Fibroblast of lung (primary cell): ENCODE measurements at regions not wholly inside any gene's neighbourhood (a gene's known extent, or its start where the extent isn't known, plus 50 kb on each side); places are given as distances from the start of the nearest gene placed in this dataset.

Experiments used
- DNase-seq, 2 donors: peaks; one replicate each; pipeline versions ENCODE4 v3.0.0 to v3.0.0-alpha.2; 2010; ENCODE audit warnings: low read depth in 2 of 2
- H2AFZ ChIP-seq: 2 replicates; pipeline ENCODE4 v1.5.1; 2012; ENCODE audit warnings: low read length, control low read depth, inconsistent platforms
- H3K27ac ChIP-seq: 2 replicates; pipeline ENCODE4 v1.5.1; 2011; ENCODE audit warnings: low read length, control low read depth; ENCODE audit not compliant: insufficient read depth
- H3K27me3 ChIP-seq: 2 replicates; pipeline ENCODE4 v1.5.1; 2011; ENCODE audit warnings: mild to moderate bottlenecking, low read length; ENCODE audit not compliant: control insufficient read depth, insufficient read depth
- H3K36me3 ChIP-seq: 2 replicates; pipeline ENCODE4 v1.5.1; 2011; ENCODE audit warnings: low read length; ENCODE audit not compliant: control insufficient read depth, insufficient read depth
- H3K4me1 ChIP-seq: 2 replicates; pipeline ENCODE4 v1.5.1; 2011; ENCODE audit warnings: low read length; ENCODE audit not compliant: control insufficient read depth, insufficient read depth; ENCODE audit errors: extremely low read depth
- H3K4me2 ChIP-seq: 2 replicates; pipeline ENCODE4 v1.5.1; 2011; ENCODE audit warnings: low read length, control low read depth; ENCODE audit not compliant: insufficient read depth; ENCODE audit errors: extremely low read depth
- H3K4me3 ChIP-seq, 4 experiments: fragments of 200-600 bp in 1 of 4; sonication (generic) in 1 of 4; replicated peaks in 1 of 4; 2 replicates each; pipeline ENCODE4 v1.5.1; 2011 to 2016; ENCODE audit warnings: low read length in 4 of 4, low read depth in 3 of 4, mild to moderate bottlenecking in 3 of 4, control low read depth in 2 of 4, inconsistent platforms in 1 of 4, mixed read lengths in 1 of 4; ENCODE audit not compliant: insufficient read depth in 1 of 4; ENCODE audit errors: control extremely low read depth in 1 of 4
- H3K79me2 ChIP-seq: 2 replicates; pipeline ENCODE4 v1.5.1; 2012; ENCODE audit warnings: mild to moderate bottlenecking, low read length, inconsistent platforms; ENCODE audit not compliant: control insufficient read depth, insufficient read depth
- H3K9ac ChIP-seq: 2 replicates; pipeline ENCODE4 v1.5.1; 2011; ENCODE audit warnings: mild to moderate bottlenecking, low read length, control low read depth; ENCODE audit not compliant: insufficient read depth
- H3K9me3 ChIP-seq: 2 replicates; pipeline ENCODE4 v1.5.1; 2012; ENCODE audit warnings: low read depth, low read length; ENCODE audit not compliant: control insufficient read depth, insufficient read depth
- H4K20me1 ChIP-seq: 2 replicates; pipeline ENCODE4 v1.5.1; 2011; ENCODE audit warnings: low read length; ENCODE audit not compliant: control insufficient read depth, insufficient read depth; ENCODE audit errors: extremely low read depth
- EZH2 ChIP-seq: IDR thresholded peaks from 2 replicates; pipeline ENCODE4 v1.5.1; 2012; ENCODE audit warnings: low read length, control low read depth, mild to moderate bottlenecking; ENCODE audit errors: missing control alignments
- TF ChIP-seq, protein P1 (sequence below), 2 donors: IDR thresholded peaks in 1 of 2; conservative IDR thresholded peaks in 1 of 2; 1 replicate in 1 of 2; 2 replicates in 1 of 2; pipeline ENCODE4 v1.5.1; 2011 to 2012; ENCODE audit warnings: low read length in 2 of 2, control low read depth in 1 of 2, inconsistent platforms in 1 of 2, low read depth in 1 of 2, mild to moderate bottlenecking in 1 of 2

DNA sequence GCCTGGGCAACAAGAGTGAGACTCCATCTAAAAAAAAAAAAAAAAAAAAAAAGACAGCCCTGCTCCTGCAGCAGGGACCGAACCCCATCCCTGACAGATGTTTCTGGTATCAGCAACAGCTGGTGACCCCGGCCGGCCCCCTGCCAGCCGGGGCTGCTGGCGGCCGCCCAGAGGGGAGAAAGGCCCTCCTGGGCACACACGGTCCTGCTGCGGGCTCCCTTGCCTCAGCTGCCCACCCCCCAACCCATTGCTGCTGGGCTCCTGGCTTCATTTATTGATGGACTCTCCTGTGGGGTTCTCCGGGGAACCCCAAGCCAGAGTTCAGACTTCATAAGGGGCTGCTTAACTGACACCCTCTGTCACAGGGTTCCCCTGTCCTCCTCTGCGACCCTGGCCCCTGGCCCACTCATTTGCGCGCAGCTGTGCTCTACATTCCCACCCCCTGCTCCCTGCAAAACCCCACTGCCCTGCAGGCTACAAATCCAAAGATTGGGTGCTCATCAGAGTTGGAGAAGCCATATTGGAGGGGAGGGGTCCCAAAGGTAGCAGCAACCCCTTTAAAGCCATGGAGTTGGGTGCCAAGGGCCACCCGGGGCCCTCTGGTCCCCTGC is 103.6 kb upstream of the RTL1 start:
- no peaks in the 10 kb centered on the region for H3K4me1 ChIP-seq
- no peak overlapping the region for H3K9ac ChIP-seq
- DNase-seq: no peak
- H3K79me2 ChIP-seq: no peaks in the 10 kb centered on the region
- H3K36me3 ChIP-seq: peaks cover 8% of the 10 kb centered on the region
- H3K9me3 ChIP-seq: no peaks in the 10 kb centered on the region
- no peak overlapping the region for H3K4me2 ChIP-seq
- no peak overlapping the region for H3K4me3 ChIP-seq
- no peak overlapping the region for H3K27ac ChIP-seq
- no peak overlapping the region for H2AFZ ChIP-seq
- H4K20me1 ChIP-seq: no peaks in the 10 kb centered on the region
- H3K27me3 ChIP-seq: no peaks in the 10 kb centered on the region
- no peak for TF ChIP-seq EZH2
- TF ChIP-seq, protein P1, sequence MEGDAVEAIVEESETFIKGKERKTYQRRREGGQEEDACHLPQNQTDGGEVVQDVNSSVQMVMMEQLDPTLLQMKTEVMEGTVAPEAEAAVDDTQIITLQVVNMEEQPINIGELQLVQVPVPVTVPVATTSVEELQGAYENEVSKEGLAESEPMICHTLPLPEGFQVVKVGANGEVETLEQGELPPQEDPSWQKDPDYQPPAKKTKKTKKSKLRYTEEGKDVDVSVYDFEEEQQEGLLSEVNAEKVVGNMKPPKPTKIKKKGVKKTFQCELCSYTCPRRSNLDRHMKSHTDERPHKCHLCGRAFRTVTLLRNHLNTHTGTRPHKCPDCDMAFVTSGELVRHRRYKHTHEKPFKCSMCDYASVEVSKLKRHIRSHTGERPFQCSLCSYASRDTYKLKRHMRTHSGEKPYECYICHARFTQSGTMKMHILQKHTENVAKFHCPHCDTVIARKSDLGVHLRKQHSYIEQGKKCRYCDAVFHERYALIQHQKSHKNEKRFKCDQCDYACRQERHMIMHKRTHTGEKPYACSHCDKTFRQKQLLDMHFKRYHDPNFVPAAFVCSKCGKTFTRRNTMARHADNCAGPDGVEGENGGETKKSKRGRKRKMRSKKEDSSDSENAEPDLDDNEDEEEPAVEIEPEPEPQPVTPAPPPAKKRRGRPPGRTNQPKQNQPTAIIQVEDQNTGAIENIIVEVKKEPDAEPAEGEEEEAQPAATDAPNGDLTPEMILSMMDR (conservative IDR thresholded peaks at IDR 0.05 in 1 of 2, IDR thresholded peaks at IDR 0.05 in 1 of 2; ENCODE audit: low read depth in 1 of 2, low read length in 2 of 2): no peak

DNA sequence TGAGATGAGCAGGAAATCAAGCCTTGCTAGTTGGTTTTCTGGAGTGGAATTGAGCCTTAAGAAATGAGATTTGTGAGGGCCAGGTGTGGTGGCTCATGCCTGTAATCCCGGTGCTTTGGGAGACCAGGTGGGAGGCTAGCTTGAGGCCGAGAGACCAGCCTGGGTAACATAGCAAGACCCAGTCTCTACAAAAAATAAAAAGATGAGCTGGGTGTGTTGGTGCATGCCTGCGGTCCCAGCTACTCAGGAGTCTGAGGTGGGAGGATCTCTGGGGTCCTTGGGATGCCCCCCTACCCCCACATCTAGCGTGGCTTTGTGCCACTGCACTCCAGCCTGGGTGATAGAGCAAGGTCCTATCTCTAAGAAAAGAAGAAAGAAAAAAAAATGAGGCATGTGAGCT is 104.2 kb upstream of the RTL1 start:
- H3K79me2 ChIP-seq: no peaks in the 10 kb centered on the region
- H2AFZ ChIP-seq: no peak overlapping the region
- no peak overlapping the region for H3K4me2 ChIP-seq
- no peaks in the 10 kb centered on the region for H3K4me1 ChIP-seq
- DNase-seq: no peak
- TF ChIP-seq, protein P1 (conservative IDR thresholded peaks at IDR 0.05 in 1 of 2, IDR thresholded peaks at IDR 0.05 in 1 of 2; ENCODE audit: low read depth in 1 of 2, low read length in 2 of 2): no peak
- no peak for TF ChIP-seq EZH2
- no peak overlapping the region for H3K27ac ChIP-seq
- no peaks in the 10 kb centered on the region for H4K20me1 ChIP-seq
- H3K9ac ChIP-seq: no peak overlapping the region
- H3K4me3 ChIP-seq: no peak overlapping the region
- no peaks in the 10 kb centered on the region for H3K27me3 ChIP-seq
- H3K36me3 ChIP-seq: peaks cover 7% of the 10 kb centered on the region
- no peaks in the 10 kb centered on the region for H3K9me3 ChIP-seq

DNA sequence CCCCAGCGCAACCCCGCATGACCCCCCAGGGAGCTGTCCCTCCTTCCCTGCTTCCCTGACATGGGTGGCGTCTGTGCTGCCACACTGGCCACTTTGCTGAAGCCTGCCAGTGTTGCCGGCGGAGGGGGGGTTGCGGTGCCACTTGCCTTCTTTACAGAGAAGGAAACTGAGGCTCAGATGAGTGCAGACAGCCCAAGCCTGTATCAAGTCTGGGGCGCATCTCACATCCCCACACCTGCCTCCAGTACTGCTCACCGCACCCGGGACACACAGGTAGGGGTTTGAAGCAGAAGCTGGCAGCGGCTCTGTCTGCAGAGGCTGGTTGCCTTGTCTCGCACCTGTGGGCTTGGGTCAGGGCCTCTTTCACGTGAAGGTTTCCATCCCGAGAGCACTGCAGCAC is 104.7 kb upstream of the RTL1 start:
- Histone ChIP-seq H3K4me1 (no peaks in the 10 kb centered on the region), H3K4me2 (no peak overlapping the region), H3K27ac (no peak overlapping the region), H3K9ac (no peak overlapping the region), H3K36me3 (peaks cover 4% of the 10 kb centered on the region), H3K27me3 (no peaks in the 10 kb centered on the region), H4K20me1 (no peaks in the 10 kb centered on the region), H2AFZ (no peak overlapping the region), H3K4me3 (no peak overlapping the region), H3K9me3 (no peaks in the 10 kb centered on the region), H3K79me2 (no peaks in the 10 kb centered on the region)
- TF ChIP-seq EZH2: no peak
- TF ChIP-seq, protein P1 (conservative IDR thresholded peaks at IDR 0.05 in 1 of 2, IDR thresholded peaks at IDR 0.05 in 1 of 2; ENCODE audit: low read depth in 1 of 2, low read length in 2 of 2): no peak
- DNase-seq: no peak
